ENCODE measurements at regions not wholly inside any gene's neighbourhood (a gene's known extent, or its start where the extent isn't known, plus 50 kb on each side); places are given as distances from the start of the nearest gene placed in this dataset.

DNA sequence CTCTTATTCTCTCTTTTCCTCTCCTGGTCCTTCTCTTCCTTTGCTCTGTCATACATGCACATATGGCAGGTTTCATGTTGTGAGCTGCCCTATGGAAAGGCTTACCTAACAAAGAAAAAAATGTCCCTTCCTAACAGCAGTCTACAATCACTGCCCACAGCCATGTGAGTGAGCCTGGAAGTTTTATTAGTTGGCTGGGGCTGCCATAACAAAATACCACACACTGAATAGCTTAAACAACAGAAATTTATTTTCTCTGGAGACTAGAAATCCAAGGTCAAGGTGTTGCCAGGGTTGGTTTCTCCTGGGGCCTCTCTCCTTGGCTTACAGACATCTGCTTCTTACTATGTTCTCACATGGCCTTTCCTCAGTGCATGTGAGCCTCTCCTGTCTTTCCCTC is 142.1 kb downstream of the TRIB2 start:
- TF ChIP-seq, protein P1, sequence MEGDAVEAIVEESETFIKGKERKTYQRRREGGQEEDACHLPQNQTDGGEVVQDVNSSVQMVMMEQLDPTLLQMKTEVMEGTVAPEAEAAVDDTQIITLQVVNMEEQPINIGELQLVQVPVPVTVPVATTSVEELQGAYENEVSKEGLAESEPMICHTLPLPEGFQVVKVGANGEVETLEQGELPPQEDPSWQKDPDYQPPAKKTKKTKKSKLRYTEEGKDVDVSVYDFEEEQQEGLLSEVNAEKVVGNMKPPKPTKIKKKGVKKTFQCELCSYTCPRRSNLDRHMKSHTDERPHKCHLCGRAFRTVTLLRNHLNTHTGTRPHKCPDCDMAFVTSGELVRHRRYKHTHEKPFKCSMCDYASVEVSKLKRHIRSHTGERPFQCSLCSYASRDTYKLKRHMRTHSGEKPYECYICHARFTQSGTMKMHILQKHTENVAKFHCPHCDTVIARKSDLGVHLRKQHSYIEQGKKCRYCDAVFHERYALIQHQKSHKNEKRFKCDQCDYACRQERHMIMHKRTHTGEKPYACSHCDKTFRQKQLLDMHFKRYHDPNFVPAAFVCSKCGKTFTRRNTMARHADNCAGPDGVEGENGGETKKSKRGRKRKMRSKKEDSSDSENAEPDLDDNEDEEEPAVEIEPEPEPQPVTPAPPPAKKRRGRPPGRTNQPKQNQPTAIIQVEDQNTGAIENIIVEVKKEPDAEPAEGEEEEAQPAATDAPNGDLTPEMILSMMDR (IDR thresholded peaks at IDR 0.05; ENCODE audit: insufficient read depth, low read length), result no peak
- TF ChIP-seq, protein P2, sequence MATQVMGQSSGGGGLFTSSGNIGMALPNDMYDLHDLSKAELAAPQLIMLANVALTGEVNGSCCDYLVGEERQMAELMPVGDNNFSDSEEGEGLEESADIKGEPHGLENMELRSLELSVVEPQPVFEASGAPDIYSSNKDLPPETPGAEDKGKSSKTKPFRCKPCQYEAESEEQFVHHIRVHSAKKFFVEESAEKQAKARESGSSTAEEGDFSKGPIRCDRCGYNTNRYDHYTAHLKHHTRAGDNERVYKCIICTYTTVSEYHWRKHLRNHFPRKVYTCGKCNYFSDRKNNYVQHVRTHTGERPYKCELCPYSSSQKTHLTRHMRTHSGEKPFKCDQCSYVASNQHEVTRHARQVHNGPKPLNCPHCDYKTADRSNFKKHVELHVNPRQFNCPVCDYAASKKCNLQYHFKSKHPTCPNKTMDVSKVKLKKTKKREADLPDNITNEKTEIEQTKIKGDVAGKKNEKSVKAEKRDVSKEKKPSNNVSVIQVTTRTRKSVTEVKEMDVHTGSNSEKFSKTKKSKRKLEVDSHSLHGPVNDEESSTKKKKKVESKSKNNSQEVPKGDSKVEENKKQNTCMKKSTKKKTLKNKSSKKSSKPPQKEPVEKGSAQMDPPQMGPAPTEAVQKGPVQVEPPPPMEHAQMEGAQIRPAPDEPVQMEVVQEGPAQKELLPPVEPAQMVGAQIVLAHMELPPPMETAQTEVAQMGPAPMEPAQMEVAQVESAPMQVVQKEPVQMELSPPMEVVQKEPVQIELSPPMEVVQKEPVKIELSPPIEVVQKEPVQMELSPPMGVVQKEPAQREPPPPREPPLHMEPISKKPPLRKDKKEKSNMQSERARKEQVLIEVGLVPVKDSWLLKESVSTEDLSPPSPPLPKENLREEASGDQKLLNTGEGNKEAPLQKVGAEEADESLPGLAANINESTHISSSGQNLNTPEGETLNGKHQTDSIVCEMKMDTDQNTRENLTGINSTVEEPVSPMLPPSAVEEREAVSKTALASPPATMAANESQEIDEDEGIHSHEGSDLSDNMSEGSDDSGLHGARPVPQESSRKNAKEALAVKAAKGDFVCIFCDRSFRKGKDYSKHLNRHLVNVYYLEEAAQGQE (IDR thresholded peaks at IDR 0.05; ENCODE audit: insufficient replicate concordance, low read depth), result no peak
